ENCODE measurements at regions not wholly inside any gene's neighbourhood (a gene's known extent, or its start where the extent isn't known, plus 50 kb on each side); places are given as distances from the start of the nearest gene placed in this dataset.

DNA sequence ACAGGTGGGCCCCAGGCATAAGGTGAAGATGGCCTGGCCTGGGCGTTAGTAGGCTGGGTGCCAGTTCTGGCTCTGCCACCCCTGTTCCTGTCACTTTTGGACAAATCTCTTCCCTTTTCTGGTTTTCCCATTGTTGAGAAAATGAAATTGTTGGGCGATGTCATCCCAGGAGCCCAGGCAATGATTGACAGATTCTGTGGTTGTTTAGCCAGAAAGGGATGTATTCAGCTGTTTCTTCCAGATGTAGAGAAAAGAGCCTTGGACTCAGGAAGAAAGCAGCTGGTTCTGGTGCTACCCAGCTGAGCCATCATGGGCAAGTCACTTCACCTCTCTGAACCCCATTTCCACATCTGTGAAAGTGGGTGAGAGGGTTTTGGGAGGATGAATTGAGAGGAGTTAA lies 60.1 kb upstream of the MRTFB start:
- DNase-seq, result no peak
- no peaks in the 10 kb centered on the region for H3K27me3 ChIP-seq (ENCODE audit: insufficient read depth, low read depth)
- no peaks in the 10 kb centered on the region for H3K9me2 ChIP-seq (ENCODE audit: insufficient read depth)
- H3K4me1 ChIP-seq (replicated peaks; ENCODE audit: insufficient read depth), result peaks cover 44% of the 10 kb centered on the region
- H3F3A ChIP-seq (ENCODE audit: insufficient read depth, low read depth), result peaks cover 42% of the 10 kb centered on the region
- no peaks in the 10 kb centered on the region for H3K9me3 ChIP-seq (ENCODE audit: insufficient read depth, low read depth)
- intact Hi-C loops (cut with micrococcal nuclease; ENCODE audit: unreplicated experiment), result no loop called here
- H3K27ac ChIP-seq, result no peak overlapping the region
- no peak overlapping the region for H2AFZ ChIP-seq
- no peak overlapping the region for H3K4me3 ChIP-seq
- H4K20me1 ChIP-seq (ENCODE audit: insufficient read depth), result no peaks in the 10 kb centered on the region
- H3K4me2 ChIP-seq, result no peak overlapping the region
- no peaks in the 10 kb centered on the region for H3K79me2 ChIP-seq (ENCODE audit: low read depth)
- ChIA-PET CTCF (no interaction called here), POLR2A (ENCODE audit: unreplicated experiment) (interaction anchor here (0.6 kb wide), 1 partner anchor 299 kb away, joined by 4 read pairs; no protein-coding TSS in a partner anchor)
- TF ChIP-seq EZH2 (IDR thresholded peaks at IDR 0.05; ENCODE audit: low read depth), result no peak
- TF ChIP-seq, protein P1, sequence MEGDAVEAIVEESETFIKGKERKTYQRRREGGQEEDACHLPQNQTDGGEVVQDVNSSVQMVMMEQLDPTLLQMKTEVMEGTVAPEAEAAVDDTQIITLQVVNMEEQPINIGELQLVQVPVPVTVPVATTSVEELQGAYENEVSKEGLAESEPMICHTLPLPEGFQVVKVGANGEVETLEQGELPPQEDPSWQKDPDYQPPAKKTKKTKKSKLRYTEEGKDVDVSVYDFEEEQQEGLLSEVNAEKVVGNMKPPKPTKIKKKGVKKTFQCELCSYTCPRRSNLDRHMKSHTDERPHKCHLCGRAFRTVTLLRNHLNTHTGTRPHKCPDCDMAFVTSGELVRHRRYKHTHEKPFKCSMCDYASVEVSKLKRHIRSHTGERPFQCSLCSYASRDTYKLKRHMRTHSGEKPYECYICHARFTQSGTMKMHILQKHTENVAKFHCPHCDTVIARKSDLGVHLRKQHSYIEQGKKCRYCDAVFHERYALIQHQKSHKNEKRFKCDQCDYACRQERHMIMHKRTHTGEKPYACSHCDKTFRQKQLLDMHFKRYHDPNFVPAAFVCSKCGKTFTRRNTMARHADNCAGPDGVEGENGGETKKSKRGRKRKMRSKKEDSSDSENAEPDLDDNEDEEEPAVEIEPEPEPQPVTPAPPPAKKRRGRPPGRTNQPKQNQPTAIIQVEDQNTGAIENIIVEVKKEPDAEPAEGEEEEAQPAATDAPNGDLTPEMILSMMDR (conservative IDR thresholded peaks at IDR 0.05), result no peak
- no peaks in the 10 kb centered on the region for H3K36me3 ChIP-seq (ENCODE audit: low read depth)
- no TSS peak for BruUV-seq (replicated peaks)

DNA sequence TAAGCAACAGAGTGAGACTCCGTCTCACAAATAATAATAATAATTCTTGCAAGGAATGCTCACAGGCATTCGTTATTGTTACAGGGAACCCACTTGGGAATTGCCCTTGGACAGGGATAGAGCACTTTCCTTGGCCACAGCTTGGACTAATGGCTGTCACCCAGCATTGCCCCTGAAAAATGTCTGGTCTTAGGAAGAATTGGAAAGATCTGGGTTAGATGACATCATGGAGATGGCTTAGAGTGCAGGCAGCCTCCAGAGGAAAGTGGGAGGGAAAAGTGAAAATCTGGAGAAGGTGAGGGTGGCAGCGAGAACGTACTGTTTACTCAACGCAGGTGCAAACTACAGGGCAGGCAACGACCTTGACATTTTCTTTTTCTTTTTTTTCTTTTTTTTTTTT lies 59.3 kb upstream of the MRTFB start:
- Histone ChIP-seq H3K4me3 (no peak overlapping the region), H3K9me2 (ENCODE audit: insufficient read depth) (no peaks in the 10 kb centered on the region), H2AFZ (no peak overlapping the region), H4K20me1 (ENCODE audit: insufficient read depth) (no peaks in the 10 kb centered on the region), H3K27ac (no peak overlapping the region), H3K36me3 (ENCODE audit: low read depth) (no peaks in the 10 kb centered on the region), H3K27me3 (ENCODE audit: insufficient read depth, low read depth) (no peaks in the 10 kb centered on the region), H3K9me3 (ENCODE audit: insufficient read depth, low read depth) (no peaks in the 10 kb centered on the region), H3K79me2 (ENCODE audit: low read depth) (no peaks in the 10 kb centered on the region), H3F3A (ENCODE audit: insufficient read depth, low read depth) (peaks cover 49% of the 10 kb centered on the region), H3K4me2 (no peak overlapping the region), H3K4me1 (replicated peaks; ENCODE audit: insufficient read depth) (peaks cover 52% of the 10 kb centered on the region)
- ChIA-PET CTCF (no interaction called here), POLR2A (ENCODE audit: unreplicated experiment) (no interaction called here)
- no peak for DNase-seq
- no peak for TF ChIP-seq EZH2 (IDR thresholded peaks at IDR 0.05; ENCODE audit: low read depth)
- TF ChIP-seq, protein P1 (conservative IDR thresholded peaks at IDR 0.05), result no peak
- intact Hi-C loops (cut with micrococcal nuclease; ENCODE audit: unreplicated experiment), result no loop called here
- no TSS peak for BruUV-seq (replicated peaks)

DNA sequence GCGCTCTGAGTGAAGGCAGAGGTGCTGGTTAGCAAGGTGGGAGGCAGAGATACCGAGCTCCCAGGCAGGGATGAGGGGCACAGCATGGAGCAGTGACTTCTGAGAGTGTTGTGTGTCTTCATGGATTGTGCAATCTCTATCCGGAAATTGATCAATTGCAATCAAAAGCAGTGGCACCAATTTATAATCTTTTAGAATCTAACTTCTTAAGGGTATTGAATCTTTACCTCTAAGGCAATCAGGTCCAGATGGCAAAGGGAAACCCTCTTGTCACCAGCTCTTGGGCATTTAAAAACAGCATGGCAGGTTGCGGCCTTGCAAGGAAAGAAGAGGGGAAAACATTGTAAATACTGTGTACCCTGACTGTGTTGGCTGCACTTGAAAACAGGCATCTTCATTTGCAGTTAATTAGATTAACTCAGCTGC lies 58.0 kb upstream of the MRTFB start:
- H3K9me3 ChIP-seq (ENCODE audit: insufficient read depth, low read depth), result no peaks in the 10 kb centered on the region
- H3K4me1 ChIP-seq (replicated peaks; ENCODE audit: insufficient read depth), result peaks cover 45% of the 10 kb centered on the region
- no TSS peak for BruUV-seq (replicated peaks)
- peak overlapping the region; percentile 85 for H3K27ac ChIP-seq
- H3F3A ChIP-seq (ENCODE audit: insufficient read depth, low read depth), result peaks cover 49% of the 10 kb centered on the region
- no peaks in the 10 kb centered on the region for H3K27me3 ChIP-seq (ENCODE audit: insufficient read depth, low read depth)
- no peaks in the 10 kb centered on the region for H3K79me2 ChIP-seq (ENCODE audit: low read depth)
- no peaks in the 10 kb centered on the region for H3K9me2 ChIP-seq (ENCODE audit: insufficient read depth)
- intact Hi-C loops (cut with micrococcal nuclease; ENCODE audit: unreplicated experiment), result no loop called here
- no peaks in the 10 kb centered on the region for H3K36me3 ChIP-seq (ENCODE audit: low read depth)
- no peak overlapping the region for H2AFZ ChIP-seq
- H3K4me2 ChIP-seq, result peak overlapping the region; percentile 77
- no peaks in the 10 kb centered on the region for H4K20me1 ChIP-seq (ENCODE audit: insufficient read depth)
- TF ChIP-seq, protein P1 (conservative IDR thresholded peaks at IDR 0.05), result no peak
- no peak for TF ChIP-seq EZH2 (IDR thresholded peaks at IDR 0.05; ENCODE audit: low read depth)
- H3K4me3 ChIP-seq, result peak overlapping the region; percentile 30; the same call in 1 of the 2 replicates
- DNase-seq, result no peak
- POLR2A ChIA-PET (ENCODE audit: unreplicated experiment), result no interaction called here
- CTCF ChIA-PET, result interaction anchor here (0.6 kb wide), 1 partner anchor 22 kb away, joined by 3 read pairs; no protein-coding TSS in a partner anchor
